ENCODE measurements at regions not wholly inside any gene's neighbourhood (a gene's known extent, or its start where the extent isn't known, plus 50 kb on each side); places are given as distances from the start of the nearest gene placed in this dataset.
A peak's percentile ranks its signal among the peaks of the same experiment; 100 is the strongest.
"Not testable (repeated sequence)": the region's sequence is repeated elsewhere in the genome, so short reads cannot be mapped to it uniquely, and the experiment has no call there.

- DNase-seq (ENCODE audit: low spot score) = no peak
Observed at GRCh38 chr18:14936313-14936712, 188.3 kb downstream of the ANKRD30B start.

- no peak for DNase-seq (ENCODE audit: low spot score)
Observed at GRCh38 chr18:14937271-14937670, 189.3 kb downstream of the ANKRD30B start.

GRCh38 chr18:14939141-14939540, 191.2 kb downstream of the ANKRD30B start:
- no peak for DNase-seq (ENCODE audit: low spot score)

- not testable (repeated sequence) for DNase-seq (ENCODE audit: low spot score)
Observed at GRCh38 chr18:14940106-14940505, 192.1 kb downstream of the ANKRD30B start.

GRCh38 chr18:14940735-14941134, 192.8 kb downstream of the ANKRD30B start:
- DNase-seq (ENCODE audit: low spot score) = no peak

- no peak for DNase-seq (ENCODE audit: low spot score)
Observed at GRCh38 chr18:14941256-14941655, 193.3 kb downstream of the ANKRD30B start.

GRCh38 chr18:14941792-14942191, 193.8 kb downstream of the ANKRD30B start:
- no peak for DNase-seq (ENCODE audit: low spot score)

- DNase-seq (ENCODE audit: low spot score) = no peak
Observed at GRCh38 chr18:14942275-14942674, 194.3 kb downstream of the ANKRD30B start.

GRCh38 chr18:14943486-14943885, 195.5 kb downstream of the ANKRD30B start:
- DNase-seq (ENCODE audit: low spot score) = no peak

- DNase-seq (ENCODE audit: low spot score) = no peak
Observed at GRCh38 chr18:14943967-14944636, 196.1 kb downstream of the ANKRD30B start.

GRCh38 chr18:14944838-14945237, 196.9 kb downstream of the ANKRD30B start:
- DNase-seq (ENCODE audit: low spot score) = no peak

- no peak for DNase-seq (ENCODE audit: low spot score)
Observed at GRCh38 chr18:14945286-14945685, 197.3 kb downstream of the ANKRD30B start.

- peak; percentile 83 for DNase-seq (ENCODE audit: low spot score)
Observed at GRCh38 chr18:14945984-14946383, 198.0 kb downstream of the ANKRD30B start.

- not testable (repeated sequence) for DNase-seq (ENCODE audit: low spot score)
Observed at GRCh38 chr18:14946741-14947470, 198.9 kb downstream of the ANKRD30B start.

GRCh38 chr18:14947482-14948162, 199.7 kb downstream of the ANKRD30B start:
- no peak for DNase-seq (ENCODE audit: low spot score)

- DNase-seq (ENCODE audit: low spot score) = no peak
Observed at GRCh38 chr18:14948163-14948540, 200.2 kb downstream of the ANKRD30B start.

GRCh38 chr18:14949800-14950664, 202.1 kb downstream of the ANKRD30B start:
- no peak for DNase-seq (ENCODE audit: low spot score)

GRCh38 chr18:14952444-14953077, 204.6 kb downstream of the ANKRD30B start:
- not testable (repeated sequence) for DNase-seq (ENCODE audit: low spot score)

GRCh38 chr18:14958701-14959100, 210.7 kb downstream of the ANKRD30B start:
- no peak for DNase-seq (ENCODE audit: low spot score)

GRCh38 chr18:14959550-14959949, 211.6 kb downstream of the ANKRD30B start:
- DNase-seq (ENCODE audit: low spot score) = no peak

GRCh38 chr18:14961991-14962390, 214.0 kb downstream of the ANKRD30B start:
- no peak for DNase-seq (ENCODE audit: low spot score)

- no peak for DNase-seq (ENCODE audit: low spot score)
Observed at GRCh38 chr18:14962626-14963025, 214.7 kb downstream of the ANKRD30B start.
